SU-DHL-6 (cell line): ENCODE measurements at regions not wholly inside any gene's neighbourhood (a gene's known extent, or its start where the extent isn't known, plus 50 kb on each side); places are given as distances from the start of the nearest gene placed in this dataset.

Experiments
- EZH2phosphoT487 ChIP-seq: fragments of 200-600 bp; sonication (generic), shearing (Covaris generic); conservative IDR thresholded peaks from 2 replicates; pipeline ENCODE4 v1.6.1; 2018; ENCODE audit warnings: mild to moderate bottlenecking, antibody characterized with exemption, low read length, moderate library complexity, mixed read lengths
- TF ChIP-seq, protein P1 (sequence below): fragments of 200-600 bp; sonication (generic); IDR thresholded peaks from one replicate; pipeline ENCODE4 v1.5.1; 2017; ENCODE audit warnings: antibody characterized with exemption, mild to moderate bottlenecking, low read length, moderate library complexity; ENCODE audit not compliant: insufficient read depth, poor library complexity, severe bottlenecking

DNA sequence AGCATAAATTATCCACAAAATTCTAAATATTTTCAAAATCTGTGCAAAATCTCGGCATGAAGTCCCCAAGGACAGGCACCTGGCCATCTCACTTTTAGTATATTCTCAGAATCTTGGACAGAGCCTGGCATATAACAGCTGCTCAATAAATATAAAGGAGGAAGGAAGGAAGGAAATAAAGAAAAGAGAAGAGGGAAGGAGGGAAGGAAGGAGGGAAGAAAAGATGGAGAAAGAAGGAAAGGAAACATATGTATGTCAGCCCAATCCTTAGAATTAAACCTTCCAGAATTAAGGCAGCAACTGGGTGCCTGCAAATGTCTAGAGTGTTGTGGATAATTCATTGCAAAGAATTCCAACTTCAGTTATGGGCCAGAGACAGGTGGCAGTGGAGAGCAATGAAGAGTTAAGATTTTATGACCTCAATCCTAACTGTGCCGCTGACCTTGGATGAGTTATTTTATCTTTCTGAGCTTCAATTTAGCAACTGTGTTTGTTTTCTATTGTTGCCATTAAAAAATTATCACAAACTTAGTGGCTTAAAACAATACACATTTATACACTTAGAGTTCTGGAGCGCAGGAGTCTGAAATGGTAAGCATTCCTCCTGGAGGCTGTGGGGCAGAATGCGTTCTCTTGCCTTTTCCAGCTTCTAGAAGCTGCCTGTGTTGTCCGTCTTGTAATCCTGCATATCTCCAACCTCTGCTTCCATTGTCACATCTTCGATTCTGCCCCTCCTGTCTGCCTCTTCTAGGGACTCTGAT, 200.9 kb upstream of the MSX2 start:
- TF ChIP-seq, protein P1, sequence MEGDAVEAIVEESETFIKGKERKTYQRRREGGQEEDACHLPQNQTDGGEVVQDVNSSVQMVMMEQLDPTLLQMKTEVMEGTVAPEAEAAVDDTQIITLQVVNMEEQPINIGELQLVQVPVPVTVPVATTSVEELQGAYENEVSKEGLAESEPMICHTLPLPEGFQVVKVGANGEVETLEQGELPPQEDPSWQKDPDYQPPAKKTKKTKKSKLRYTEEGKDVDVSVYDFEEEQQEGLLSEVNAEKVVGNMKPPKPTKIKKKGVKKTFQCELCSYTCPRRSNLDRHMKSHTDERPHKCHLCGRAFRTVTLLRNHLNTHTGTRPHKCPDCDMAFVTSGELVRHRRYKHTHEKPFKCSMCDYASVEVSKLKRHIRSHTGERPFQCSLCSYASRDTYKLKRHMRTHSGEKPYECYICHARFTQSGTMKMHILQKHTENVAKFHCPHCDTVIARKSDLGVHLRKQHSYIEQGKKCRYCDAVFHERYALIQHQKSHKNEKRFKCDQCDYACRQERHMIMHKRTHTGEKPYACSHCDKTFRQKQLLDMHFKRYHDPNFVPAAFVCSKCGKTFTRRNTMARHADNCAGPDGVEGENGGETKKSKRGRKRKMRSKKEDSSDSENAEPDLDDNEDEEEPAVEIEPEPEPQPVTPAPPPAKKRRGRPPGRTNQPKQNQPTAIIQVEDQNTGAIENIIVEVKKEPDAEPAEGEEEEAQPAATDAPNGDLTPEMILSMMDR = no peak
- no peak for TF ChIP-seq EZH2phosphoT487
